GM18858 (cell line): ENCODE measurements at regions not wholly inside any gene's neighbourhood (a gene's known extent, or its start where the extent isn't known, plus 50 kb on each side); places are given as distances from the start of the nearest gene placed in this dataset.
"Not testable (repeated sequence)": the region's sequence is repeated elsewhere in the genome, so short reads cannot be mapped to it uniquely, and the experiment has no call there.

Experiments
- ATAC-seq: cut with Tn5 transposase; IDR thresholded peaks from one replicate; pipeline ENCODE4 v1.9.1; 2021; ENCODE audit not compliant: unreplicated experiment

DNA sequence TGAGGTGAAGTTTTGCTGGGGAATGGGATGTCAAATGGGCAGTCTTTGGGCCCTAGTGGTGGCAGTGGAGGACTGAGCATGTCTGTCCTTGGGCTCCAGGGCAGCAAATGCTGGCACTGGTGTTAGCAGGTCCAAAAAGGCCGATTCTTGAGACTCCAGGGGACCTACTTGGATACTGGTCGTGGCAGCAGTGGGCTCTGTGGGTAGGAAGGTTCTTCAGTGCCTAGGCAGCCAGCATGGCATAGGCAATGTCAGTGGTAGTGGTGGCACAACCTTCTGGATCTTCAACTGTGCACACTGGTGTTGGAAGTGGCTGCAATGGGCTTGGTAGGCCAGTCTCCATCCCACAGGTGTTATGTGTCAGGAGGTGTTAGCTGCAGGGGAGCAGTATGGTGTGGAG lies 334.7 kb upstream of the KITLG start:
- ATAC-seq = no peak

DNA sequence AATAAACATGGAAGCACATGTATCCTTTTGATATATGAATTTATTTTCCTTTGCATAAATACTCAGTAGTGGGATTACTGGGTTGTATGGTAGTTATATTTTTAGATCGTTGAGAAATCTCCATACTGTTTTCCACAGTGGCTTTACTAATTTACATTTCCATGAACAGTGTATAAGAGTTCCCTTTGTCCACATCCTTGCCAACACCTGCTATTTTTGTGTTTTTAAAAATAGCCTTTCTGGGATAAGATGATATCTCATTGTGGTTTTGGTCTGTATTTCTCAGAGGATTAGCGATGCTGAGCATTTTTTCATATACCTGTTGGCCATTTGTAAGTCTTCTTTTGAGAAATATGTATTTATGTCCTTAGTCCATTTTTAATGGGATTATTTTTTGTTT lies 329.2 kb upstream of the KITLG start:
- ATAC-seq = no peak

DNA sequence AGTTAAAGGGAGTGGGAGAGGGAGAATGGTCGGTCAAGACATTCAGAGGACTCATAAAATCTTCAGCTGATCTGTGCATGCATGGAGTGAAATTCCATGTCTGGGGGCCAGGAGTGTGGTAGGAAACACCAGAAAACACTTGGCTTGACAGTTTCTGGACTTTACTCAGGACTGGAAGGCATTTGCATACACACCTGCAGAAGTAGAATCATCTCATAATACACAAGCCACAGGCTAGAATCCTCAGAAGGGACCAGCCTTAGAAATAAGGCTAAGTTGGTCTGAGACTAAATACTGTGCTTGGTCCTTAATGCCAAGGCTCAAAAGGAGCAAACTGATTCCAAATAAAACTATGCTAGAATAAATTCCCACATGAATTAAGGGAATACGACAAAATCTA lies 328.1 kb upstream of the KITLG start:
- ATAC-seq = no peak

DNA sequence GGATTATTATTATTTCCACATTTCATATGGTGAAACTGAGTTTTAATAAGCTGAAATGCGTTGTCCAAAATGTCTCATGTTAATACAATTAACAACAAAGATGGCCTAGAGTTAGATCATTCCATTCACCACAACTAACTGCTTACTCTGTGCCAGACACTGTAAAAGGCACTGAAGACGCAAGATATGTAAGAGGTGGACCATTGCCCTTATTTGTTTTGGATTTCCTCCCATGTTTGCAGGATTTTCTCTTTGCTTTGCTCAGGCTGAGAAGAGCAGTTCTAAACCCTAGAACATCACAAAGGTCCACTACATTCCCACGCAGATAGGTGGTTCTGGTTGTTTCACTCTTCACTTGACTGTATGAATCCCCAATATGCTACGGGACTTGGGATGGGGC lies 324.4 kb upstream of the KITLG start:
- ATAC-seq = no peak

DNA sequence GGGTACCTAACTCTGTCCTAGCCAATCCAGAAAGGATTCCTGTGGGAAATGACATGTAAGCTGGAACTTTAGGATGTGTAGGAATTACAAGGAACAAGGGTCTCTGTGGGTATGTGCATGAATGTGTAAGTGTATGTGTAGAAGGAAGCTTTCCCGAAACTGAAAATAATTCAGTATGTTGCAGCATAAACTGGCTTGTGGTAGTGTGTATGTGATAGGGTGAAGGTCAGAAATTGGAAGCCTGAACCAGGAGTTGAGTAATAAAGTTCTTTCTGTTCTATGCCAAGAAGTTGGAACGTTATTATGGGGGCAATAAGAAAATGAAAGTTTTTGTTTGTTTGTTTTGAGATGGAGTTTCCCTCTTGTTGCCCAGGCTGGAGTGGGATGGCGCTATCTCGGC lies 323.1 kb upstream of the KITLG start:
- ATAC-seq = no peak

DNA sequence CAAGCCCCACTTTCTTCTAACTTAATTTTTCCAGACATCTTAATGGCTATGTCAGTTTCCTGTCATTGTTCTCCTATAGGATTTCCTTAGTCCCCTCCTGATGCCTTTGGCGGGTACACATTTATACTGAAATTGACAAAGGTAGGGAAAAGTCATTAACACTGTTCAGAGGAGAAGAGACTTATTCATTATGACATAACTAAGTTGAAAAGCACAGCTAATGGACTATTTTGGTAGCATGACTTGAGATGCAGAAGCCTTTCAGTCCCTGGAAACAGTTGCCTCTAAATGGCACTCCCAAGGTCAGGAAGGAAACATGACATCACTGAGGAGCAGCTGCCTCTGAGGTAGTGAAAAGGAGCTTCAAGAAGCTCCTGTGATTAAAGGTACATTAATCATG lies 317.5 kb upstream of the KITLG start:
- ATAC-seq = no peak

DNA sequence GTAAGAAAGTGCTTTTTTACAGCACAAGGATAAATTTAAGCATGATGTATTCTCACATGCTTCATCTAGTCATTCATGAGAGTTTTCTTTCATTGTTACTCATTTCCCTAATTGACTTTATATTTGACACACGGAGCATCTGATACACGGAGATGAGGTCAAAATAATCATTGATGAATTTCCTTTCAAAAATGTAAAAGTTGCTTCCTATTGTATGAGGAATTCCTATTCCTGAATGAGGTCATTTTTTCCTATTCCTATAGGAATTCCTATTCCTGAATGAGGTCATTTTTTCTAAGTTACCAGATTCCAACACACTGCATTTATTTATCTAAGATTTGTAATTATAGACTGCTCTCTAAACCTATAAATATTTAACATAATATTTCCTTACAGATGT lies 316.7 kb upstream of the KITLG start:
- ATAC-seq = no peak

DNA sequence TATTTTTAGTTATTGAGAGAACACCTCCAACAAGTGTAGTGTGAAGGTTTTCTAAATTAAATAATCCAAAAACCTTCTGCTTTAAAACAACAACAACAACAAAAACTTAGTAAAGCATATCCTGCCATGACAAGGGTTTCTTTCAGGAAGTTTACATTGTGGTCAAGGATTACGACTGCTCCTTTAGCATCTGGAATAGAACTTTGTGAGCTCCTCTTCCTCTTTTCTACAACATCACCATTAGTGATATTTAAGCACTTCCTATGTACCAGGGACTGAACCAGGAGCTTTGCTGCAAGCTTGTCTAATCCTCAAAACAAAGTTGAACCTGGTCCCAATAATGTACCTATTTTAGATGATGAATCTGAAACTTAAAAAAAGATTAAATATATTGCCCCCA lies 315.4 kb upstream of the KITLG start:
- ATAC-seq = no peak

DNA sequence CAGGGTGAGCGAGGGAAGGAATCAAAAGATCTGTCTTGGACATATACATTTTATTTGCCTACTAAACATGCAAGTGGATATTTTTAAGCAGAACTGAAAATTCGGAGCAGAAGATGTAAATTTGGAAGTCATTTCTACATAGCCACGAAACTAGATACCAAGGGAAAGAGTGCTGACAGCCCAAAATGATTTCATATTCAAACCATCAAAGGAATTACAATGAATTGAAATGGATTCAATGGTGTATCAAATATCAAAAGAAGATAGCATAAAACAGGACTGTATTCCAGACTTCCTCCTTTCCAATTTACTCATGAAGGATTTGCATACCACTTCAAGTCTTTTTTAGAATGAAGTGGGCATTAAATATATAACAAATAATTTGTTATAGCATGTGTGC lies 313.5 kb upstream of the KITLG start:
- ATAC-seq = no peak

DNA sequence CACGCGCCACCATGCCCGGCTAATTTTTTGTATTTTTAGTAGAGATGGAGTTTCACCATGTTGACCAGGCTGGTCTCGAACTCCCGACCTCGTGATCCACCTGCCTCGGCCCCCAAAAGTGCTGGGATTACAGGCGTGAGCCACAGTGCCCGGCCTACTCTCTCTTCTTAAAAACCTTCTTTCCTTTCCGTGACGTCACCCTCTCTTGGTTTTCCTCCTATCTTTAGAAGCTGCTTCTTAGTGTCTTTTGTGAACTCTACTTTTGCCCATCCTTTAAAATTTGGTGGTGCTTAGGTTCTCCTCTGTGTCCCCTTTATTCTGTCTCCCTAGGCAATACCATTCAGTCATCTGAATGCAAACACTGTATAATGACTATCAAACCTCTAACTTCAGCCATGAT lies 311.2 kb upstream of the KITLG start:
- ATAC-seq = not testable (repeated sequence)

DNA sequence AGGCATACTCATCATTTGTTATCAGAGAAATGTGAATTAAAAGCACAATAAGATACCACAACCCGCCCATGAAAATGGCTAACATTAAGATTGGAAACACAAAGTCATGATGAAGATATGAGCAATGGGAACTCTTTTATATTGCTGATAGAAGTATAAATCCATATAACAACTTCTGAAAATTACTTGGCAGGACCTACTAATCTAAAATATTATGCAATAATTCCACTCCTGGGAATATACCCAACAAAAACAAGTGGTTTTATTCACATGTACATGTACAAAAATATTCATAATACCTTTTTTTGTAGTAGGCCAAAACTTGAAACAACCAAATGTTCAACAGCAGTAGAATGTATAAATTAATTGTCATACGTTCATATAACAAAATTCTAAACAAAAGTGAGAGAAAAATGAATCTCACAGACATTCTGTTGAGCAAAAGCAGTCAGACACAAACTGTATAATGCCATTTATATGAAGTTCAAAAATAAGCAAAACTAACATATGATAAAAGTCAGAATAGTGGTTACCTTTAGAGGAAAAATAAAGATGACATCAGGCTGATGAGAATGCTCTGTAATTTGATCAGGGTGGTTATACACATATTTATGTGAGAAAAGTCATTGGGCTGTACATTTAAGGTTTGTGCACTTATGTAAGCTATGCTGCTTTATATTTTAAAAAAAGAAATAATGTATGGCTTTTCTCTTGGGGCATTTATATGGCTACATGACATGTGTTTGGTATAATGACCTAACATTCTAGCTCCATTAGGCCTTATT lies 309.2 kb upstream of the KITLG start:
- no peak for ATAC-seq

DNA sequence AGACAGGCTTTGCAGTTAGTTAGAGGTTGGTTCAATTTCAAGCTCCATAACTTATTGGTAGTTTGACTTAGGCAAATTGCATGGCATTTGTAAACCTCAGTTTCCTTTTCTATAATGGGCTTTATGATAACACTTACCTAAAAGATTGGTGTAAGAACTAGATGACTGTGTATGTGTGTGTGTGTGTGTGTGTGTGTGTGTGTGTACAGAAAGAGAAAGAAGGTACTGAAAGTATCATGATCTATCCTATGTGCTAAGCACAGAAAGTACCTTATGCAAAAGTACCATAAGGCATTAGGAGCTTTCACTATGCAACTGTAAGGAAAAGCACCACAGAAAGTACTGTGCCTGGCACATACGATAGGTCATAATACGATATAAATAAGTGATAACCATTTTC lies 304.3 kb upstream of the KITLG start:
- ATAC-seq = peak; percentile 74

DNA sequence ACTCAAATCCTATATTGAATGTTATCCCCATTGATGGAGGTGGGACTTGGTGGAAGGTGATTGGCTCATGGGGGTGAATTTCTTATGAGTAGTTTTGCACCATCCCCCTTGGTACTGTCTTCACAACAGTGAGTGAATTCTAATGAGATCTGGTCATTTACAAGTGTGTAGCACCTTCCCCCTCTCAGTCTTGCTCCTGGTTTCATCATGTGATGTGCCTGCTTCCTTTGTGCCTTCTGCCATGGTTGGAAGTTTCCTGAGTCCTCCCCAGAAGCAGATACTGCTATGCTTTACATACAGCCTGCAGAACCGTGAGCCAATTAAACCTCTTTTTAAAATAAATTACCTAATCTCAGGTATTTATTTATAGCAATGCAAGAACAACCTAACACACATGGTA lies 302.4 kb upstream of the KITLG start:
- no peak for ATAC-seq

DNA sequence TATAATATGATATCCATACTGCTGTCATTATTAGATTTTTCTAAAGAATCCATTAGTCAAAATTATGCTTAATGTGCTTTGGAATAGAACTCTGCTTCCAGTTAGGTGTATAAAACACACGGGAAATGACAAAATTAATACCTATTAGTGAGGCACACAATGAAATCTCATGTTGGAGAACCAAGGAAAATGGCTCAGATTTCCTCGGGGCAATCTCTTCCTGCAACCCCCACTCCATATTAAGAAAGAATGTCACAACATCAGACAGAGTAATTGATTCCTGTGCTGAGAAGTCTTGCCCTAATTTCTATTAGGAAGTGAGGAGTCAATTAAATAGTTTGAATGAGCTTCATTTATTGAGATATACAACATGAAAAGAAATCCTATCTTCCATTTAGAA lies 299.8 kb upstream of the KITLG start:
- no peak for ATAC-seq

DNA sequence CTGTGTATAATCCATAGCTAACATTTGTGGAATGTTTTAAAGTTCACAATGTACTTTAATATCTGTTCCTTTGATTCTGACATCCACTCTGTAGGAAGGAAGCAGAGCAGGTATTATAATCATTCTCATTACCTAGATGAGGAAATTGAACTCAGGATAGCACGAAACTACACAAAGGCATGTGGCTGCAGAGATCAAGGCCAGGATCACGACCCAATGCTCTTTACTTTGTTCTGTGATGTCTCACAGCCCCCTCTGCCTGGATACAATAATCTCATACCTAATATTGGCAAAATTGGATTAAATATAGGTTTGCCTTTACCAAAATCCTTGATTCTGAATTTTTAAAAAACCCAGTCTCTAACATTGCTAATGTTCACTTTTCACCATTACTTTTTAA lies 298.0 kb upstream of the KITLG start:
- ATAC-seq = no peak

DNA sequence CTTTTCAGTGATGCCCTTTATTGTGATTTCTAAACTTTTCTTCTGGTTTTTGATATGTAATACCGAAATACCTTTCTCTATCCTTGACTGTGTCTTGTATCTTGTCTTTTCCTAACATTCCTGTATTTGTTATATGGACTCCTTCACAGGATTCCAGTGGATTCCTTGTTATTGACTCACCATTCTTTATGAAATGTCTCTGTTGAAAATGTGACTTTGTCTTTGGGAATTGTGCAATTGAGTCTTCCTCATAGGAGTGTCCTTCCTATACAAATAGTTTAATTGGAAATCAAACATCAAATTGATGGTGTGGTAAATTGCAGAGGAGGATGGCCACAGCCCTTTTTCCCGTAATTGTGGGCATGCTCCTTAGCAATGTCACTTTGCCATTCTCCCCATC lies 296.6 kb upstream of the KITLG start:
- no peak for ATAC-seq

DNA sequence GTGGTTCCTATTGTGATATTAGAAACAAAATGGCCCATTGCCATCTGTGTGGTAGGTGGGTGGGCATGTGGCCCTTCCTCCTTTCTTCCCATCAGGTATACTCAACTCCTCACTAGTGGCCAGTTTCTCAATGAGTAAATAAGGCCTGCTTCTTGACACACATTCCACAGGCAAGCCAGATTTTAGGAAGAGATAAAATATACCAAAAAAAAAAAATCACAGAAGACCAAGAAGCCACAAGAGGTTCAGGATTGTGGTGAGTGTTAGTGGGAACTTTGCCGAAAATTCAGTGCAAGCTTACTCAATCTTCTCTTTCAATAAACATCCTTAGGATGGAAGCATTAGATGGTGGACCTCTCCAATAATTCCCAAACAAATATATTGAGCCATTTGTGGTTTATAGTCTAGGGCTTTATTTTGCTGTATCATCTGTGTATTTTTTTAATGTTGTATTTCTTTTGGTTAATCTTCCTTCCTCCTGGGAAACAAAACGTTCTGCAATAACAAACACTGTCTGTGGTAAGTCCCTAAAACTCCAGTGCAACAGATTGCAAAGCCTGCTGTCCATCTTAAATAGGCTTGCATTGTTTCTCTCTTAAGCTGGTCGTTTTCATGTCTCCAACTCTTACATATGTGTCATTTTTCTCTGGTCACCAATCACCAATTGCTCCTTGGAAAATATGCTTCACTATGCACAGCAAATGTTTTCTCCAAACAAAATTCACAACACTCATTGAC lies 289.9 kb upstream of the KITLG start:
- no peak for ATAC-seq

DNA sequence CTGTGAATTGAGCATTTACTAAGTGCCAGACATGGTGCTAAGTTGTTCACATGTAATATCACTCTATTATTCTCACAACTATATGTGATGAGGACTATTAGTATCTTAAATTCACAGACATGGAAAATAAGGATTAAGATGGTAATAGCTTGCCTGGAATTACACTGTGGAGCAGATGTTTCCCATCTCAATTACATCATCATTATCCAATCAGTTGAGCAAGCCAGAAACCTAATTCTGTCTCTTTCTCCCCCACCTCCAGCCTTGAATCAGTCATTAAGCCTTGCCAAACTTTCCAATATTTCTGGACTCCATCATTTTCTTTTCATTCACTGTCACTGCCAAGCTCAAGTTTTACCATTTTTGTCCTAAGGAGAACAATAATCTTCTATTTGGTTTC lies 287.8 kb upstream of the KITLG start:
- ATAC-seq = no peak

DNA sequence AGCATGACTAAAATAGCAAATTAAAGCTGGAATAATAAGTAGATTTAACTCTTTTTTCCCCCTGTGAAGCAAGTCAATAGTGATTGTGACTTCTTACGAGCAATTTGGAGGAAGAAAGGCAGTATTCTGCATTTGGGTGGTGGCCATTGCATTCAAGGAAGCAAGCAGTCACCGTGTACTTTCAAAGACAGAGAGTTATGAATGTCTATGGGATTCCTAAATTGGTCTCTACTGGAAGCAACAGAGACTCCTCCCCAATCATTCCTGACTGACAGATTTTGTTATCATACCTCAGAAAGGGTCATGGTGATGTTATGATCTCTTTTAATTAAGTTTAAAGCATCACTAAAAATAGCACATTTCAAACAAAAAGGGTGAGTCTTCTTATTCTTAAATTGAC lies 287.2 kb upstream of the KITLG start:
- no peak for ATAC-seq

DNA sequence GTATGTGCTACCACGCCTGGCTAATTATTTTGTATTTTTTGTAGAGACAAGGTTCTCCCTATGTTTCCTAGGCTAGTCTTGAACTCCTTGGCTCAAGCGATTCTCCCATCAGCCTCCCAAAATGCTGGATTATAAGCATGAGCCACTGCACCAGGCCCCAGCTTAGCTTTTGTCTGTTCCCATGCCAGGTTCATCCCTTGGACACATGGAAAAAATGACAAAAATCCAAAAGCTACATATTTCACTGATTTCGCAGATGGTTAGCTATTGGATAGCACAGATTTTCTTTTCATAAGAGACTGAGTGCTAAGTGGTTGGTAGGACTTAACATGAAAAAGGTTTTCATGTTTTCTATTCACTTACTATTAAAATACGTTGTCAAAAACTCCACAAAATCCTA lies 286.6 kb upstream of the KITLG start:
- ATAC-seq = no peak

DNA sequence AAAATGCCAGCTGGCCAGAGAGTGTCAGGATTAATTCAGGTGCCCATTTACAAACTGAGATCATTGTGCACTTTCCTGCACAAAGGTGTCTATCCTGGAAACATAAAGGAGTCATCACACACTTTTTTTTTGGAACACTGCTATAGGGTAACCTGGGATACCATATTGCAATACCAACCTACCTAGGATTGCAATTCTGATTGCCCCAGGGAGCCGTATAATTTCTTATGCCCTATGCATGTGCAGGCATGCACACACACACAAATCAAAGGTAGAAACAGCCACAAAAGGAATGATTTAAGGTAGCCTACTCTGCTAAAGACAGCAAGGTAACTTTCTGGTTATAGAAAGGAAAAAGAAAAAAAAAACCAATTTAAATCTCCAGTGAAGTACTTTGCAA lies 285.3 kb upstream of the KITLG start:
- no peak for ATAC-seq

DNA sequence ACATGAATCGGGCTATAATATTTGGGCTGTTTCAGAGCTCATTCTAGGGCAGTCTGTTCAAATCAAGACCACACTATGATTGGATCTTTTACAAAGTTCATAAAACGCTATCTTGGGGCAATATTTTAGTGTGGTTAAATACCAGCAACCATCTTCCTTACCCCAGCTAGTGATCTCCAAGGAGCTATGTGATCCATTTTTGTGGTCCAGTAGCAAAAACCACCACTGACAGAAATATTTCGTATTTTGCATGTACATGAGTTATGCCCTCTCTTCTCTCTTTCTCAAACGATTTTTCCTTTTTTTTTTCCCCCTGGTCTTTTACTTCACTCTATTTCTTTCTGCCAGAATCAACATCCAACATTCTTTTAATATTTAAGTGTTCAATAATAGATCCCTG lies 280.6 kb upstream of the KITLG start:
- ATAC-seq = no peak

DNA sequence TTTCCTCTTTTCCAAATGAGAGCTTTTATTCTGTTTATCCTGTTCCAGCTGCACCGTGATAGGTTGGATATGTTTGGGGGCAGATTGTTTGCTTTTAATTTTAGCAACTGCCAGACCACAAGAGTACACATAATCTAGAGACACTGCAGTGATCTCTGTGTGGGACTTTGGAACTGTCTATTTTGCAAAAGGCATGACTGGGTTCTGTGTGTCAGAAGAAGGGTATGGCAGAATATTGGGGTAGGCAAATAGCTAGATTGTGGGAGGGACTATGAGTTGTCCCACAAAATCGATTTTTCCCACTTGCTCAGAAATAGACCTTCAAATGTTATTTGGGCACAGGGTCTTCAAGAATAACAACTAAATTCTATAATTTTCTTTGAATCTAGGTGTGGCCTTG lies 275.9 kb upstream of the KITLG start:
- ATAC-seq = no peak
